HK-2 (cell line): ENCODE measurements at regions not wholly inside any gene's neighbourhood (a gene's known extent, or its start where the extent isn't known, plus 50 kb on each side); places are given as distances from the start of the nearest gene placed in this dataset.
"Not testable (repeated sequence)": the region's sequence is repeated elsewhere in the genome, so short reads cannot be mapped to it uniquely, and the experiment has no call there.

ENCODE experiments used
- DNase-seq: peaks from one replicate; pipeline ENCODE4 v3.0.0-alpha.2; 2018; ENCODE audit not compliant: unreplicated experiment

GRCh38 chr21:41611966-41612606, 104.1 kb upstream of the TMPRSS2 start:
- DNase-seq = peak; percentile 20

- DNase-seq = no peak
These were observed 103.5 kb upstream of the TMPRSS2 start for GRCh38 chr21:41611441-41611840.

- DNase-seq = not testable (repeated sequence)
These were observed 102.8 kb upstream of the TMPRSS2 start for GRCh38 chr21:41610840-41611115.

- peak; percentile 20 for DNase-seq
These were observed 102.3 kb upstream of the TMPRSS2 start for GRCh38 chr21:41610042-41610839.

GRCh38 chr21:41606706-41607105, 98.7 kb upstream of the TMPRSS2 start:
- DNase-seq = no peak

GRCh38 chr21:41605934-41606285, 98.0 kb upstream of the TMPRSS2 start:
- DNase-seq = no peak

- DNase-seq = no peak
These were observed 97.4 kb upstream of the TMPRSS2 start for GRCh38 chr21:41605178-41605933.

- DNase-seq = no peak
These were observed 96.7 kb upstream of the TMPRSS2 start for GRCh38 chr21:41604583-41605041.

GRCh38 chr21:41603476-41603875, 95.5 kb upstream of the TMPRSS2 start:
- no peak for DNase-seq

GRCh38 chr21:41602531-41602930, 94.6 kb upstream of the TMPRSS2 start:
- DNase-seq = no peak

GRCh38 chr21:41601573-41602368, 93.8 kb upstream of the TMPRSS2 start:
- DNase-seq = peak; percentile 25

- no peak for DNase-seq
These were observed 93.1 kb upstream of the TMPRSS2 start for GRCh38 chr21:41600961-41601572.

GRCh38 chr21:41600556-41600955, 92.6 kb upstream of the TMPRSS2 start:
- DNase-seq = no peak

- DNase-seq = no peak
These were observed 92.2 kb upstream of the TMPRSS2 start for GRCh38 chr21:41600116-41600515.

GRCh38 chr21:41598561-41599431, 90.8 kb upstream of the TMPRSS2 start:
- no peak for DNase-seq

GRCh38 chr21:41597811-41598231, 89.9 kb upstream of the TMPRSS2 start:
- no peak for DNase-seq

GRCh38 chr21:41597227-41597626, 89.3 kb upstream of the TMPRSS2 start:
- DNase-seq = no peak

GRCh38 chr21:41596241-41596925, 88.4 kb upstream of the TMPRSS2 start:
- DNase-seq = no peak

GRCh38 chr21:41594268-41594667, 86.3 kb upstream of the TMPRSS2 start:
- DNase-seq = no peak

GRCh38 chr21:41593760-41594138, 85.8 kb upstream of the TMPRSS2 start:
- DNase-seq = no peak
